Kidney (tissue), 13 donors: ENCODE measurements at regions not wholly inside any gene's neighbourhood (a gene's known extent, or its start where the extent isn't known, plus 50 kb on each side); places are given as distances from the start of the nearest gene placed in this dataset.

Source experiments
- DNase-seq, 5 donors: peaks; one replicate each; pipeline ENCODE4 v3.0.0-alpha.2; 2013 to 2020
- FAIRE-seq: peaks from 2 replicates; lab custom pipeline; 2012; peaks lifted over from hg19 to GRCh38; lab: Jason Lieb, UNC
- H3K27ac ChIP-seq, 2 donors: one replicate each; pipeline ENCODE4 v1.7.0; 2013; ENCODE audit warnings: low read depth in 2 of 2, low read length in 2 of 2, inconsistent platforms in 1 of 2
- H3K27me3 ChIP-seq: one replicate; pipeline ENCODE4 v1.7.1; 2013; ENCODE audit warnings: low read length, inconsistent platforms; ENCODE audit not compliant: control insufficient read depth, insufficient read depth
- H3K36me3 ChIP-seq, 3 donors: one replicate each; pipeline versions ENCODE4 v1.7.0 to v1.7.1; 2013; ENCODE audit warnings: low read length in 3 of 3, control low read depth in 1 of 3, inconsistent platforms in 1 of 3; ENCODE audit not compliant: insufficient read depth in 3 of 3, control insufficient read depth in 2 of 3
- H3K4me1 ChIP-seq, 3 donors: one replicate each; pipeline versions ENCODE4 v1.7.0 to v1.7.1; 2013; ENCODE audit warnings: low read length in 3 of 3, inconsistent platforms in 1 of 3, low read depth in 1 of 3; ENCODE audit not compliant: control insufficient read depth in 2 of 3, insufficient read depth in 2 of 3
- H3K4me3 ChIP-seq, 3 donors: one replicate each; pipeline versions ENCODE4 v1.7.0 to v1.8.1; 2013; ENCODE audit warnings: low read length in 3 of 3, control low read depth in 1 of 3, inconsistent platforms in 1 of 3
- H3K9ac ChIP-seq, 3 donors: one replicate each; pipeline versions ENCODE4 v1.7.0 to v1.7.1; 2013; ENCODE audit warnings: low read length in 3 of 3, control low read depth in 1 of 3, inconsistent platforms in 1 of 3
- H3K9me3 ChIP-seq, 3 donors: one replicate each; pipeline versions ENCODE4 v1.7.0 to v1.7.1; 2013; ENCODE audit warnings: low read length in 3 of 3, control low read depth in 1 of 3, inconsistent platforms in 1 of 3; ENCODE audit not compliant: control insufficient read depth in 2 of 3, insufficient read depth in 1 of 3
- CTCF ChIP-seq: IDR thresholded peaks from 3 replicates; pipeline ENCODE4 v1.5.1; 2012; ENCODE audit warnings: mild to moderate bottlenecking, moderate library complexity, borderline replicate concordance; ENCODE audit not compliant: insufficient read depth; ENCODE audit errors: extremely low read depth
- intact Hi-C: fragments of 100-400 bp; cut with DNase I; formaldehyde crosslinking; loops from one replicate; pipeline ENCODE4 v1.11.1; 2022
- donor health status: control.
- donor health status: control.
- donor health status: control.
- donor health status: control.
- donor health status: control.
- donor health status: DM: yes; HTN: yes; CAD: no.
- donor health status: Normal renal cell carcinoma (clear cell type).

GRCh38 chr11:71343828-71344400 is 91.5 kb upstream of the SHANK2 start:
- Histone ChIP-seq H3K27me3 (no peaks in the 10 kb centered on the region), H3K9me3 (no peaks in the 10 kb centered on the region), H3K9ac (no peak overlapping the region), H3K4me3 (no peak overlapping the region), H3K4me1 (peaks cover 0 to 2% (median 2%) of the 10 kb centered on the region in 3 donors), H3K36me3 (no peaks in the 10 kb centered on the region), H3K27ac (no peak overlapping the region)
- no peak for TF ChIP-seq CTCF
- DNase-seq, result peak in 1 of 5 donors; percentile 31
- FAIRE-seq, result no peak
- intact Hi-C loops, result no loop called here

GRCh38 chr11:71342951-71343827 is 90.8 kb upstream of the SHANK2 start:
- FAIRE-seq, result no peak
- intact Hi-C loops, result no loop called here
- DNase-seq, result peak; percentile 34 to 55 (median 50)

GRCh38 chr11:71342116-71342515 is 89.7 kb upstream of the SHANK2 start:
- Histone ChIP-seq H3K9ac (no peak overlapping the region), H3K4me3 (no peak overlapping the region), H3K36me3 (no peaks in the 10 kb centered on the region), H3K4me1 (peaks cover 0 to 2% (median 2%) of the 10 kb centered on the region in 3 donors), H3K27ac (no peak overlapping the region), H3K9me3 (no peaks in the 10 kb centered on the region), H3K27me3 (no peaks in the 10 kb centered on the region)
- intact Hi-C loops, result no loop called here
- DNase-seq (no peak), FAIRE-seq (no peak)
- TF ChIP-seq CTCF, result no peak

More at GRCh38 chr11:71342951-71343827, 90.8 kb upstream of the SHANK2 start:
- TF ChIP-seq CTCF, result peak; percentile 44
- Histone ChIP-seq H3K9me3 (no peaks in the 10 kb centered on the region), H3K4me3 (no peak overlapping the region), H3K27me3 (no peaks in the 10 kb centered on the region), H3K4me1 (peaks cover 0 to 2% (median 2%) of the 10 kb centered on the region in 3 donors), H3K9ac (no peak overlapping the region), H3K27ac (no peak overlapping the region), H3K36me3 (no peaks in the 10 kb centered on the region)
